H1 (cell line): ENCODE measurements at regions not wholly inside any gene's neighbourhood (a gene's known extent, or its start where the extent isn't known, plus 50 kb on each side); places are given as distances from the start of the nearest gene placed in this dataset.

ENCODE experiments used
- ASH2L ChIP-seq: fragments of 200-600, 300-600 bp; sonication (generic); IDR thresholded peaks from one replicate; pipeline ENCODE4 v1.7.1; 2017; ENCODE audit warnings: low read length
- BRCA1 ChIP-seq: IDR thresholded peaks from 2 replicates; pipeline ENCODE4 v1.6.1; 2012; ENCODE audit warnings: low read depth, low read length, improper control_type of control experiment
- CEBPB ChIP-seq: IDR thresholded peaks from 2 replicates; pipeline ENCODE4 v1.6.1; 2012; ENCODE audit warnings: low read depth, low read length
- KDM1A ChIP-seq: fragments of 200-600, 300-600 bp; sonication (generic); IDR thresholded peaks from 2 replicates; pipeline ENCODE4 v1.7.1; 2016; ENCODE audit warnings: mild to moderate bottlenecking, low read length, borderline replicate concordance
- POLR2A ChIP-seq, 2 experiments: IDR thresholded peaks; 1 replicate in 1 of 2; 2 replicates in 1 of 2; pipeline ENCODE4 v1.6.1; 2011; ENCODE audit warnings: low read depth in 2 of 2, low read length in 2 of 2, mild to moderate bottlenecking in 2 of 2; ENCODE audit errors: control extremely low read depth in 1 of 2
- RFX5 ChIP-seq: IDR thresholded peaks from 2 replicates; pipeline ENCODE4 v1.6.1; 2011; ENCODE audit warnings: low read depth, low read length, improper control_type of control experiment, borderline replicate concordance
- SUZ12 ChIP-seq: fragments of 200-600 bp; sonication (generic); IDR thresholded peaks from 2 replicates; pipeline ENCODE4 v1.6.1; 2012; ENCODE audit warnings: mild to moderate bottlenecking, inconsistent platforms, low read length, moderate library complexity, mixed read lengths
- YY1 ChIP-seq: IDR thresholded peaks from 2 replicates; pipeline ENCODE4 v1.6.1; 2011; ENCODE audit warnings: low read depth, mild to moderate bottlenecking, low read length
- TF ChIP-seq, protein P1 (sequence below), 3 experiments: IDR thresholded peaks; 1 replicate in 2 of 3; 2 replicates in 1 of 3; pipeline versions ENCODE4 v1.5.1 to v1.6.1; 2011; ENCODE audit warnings: low read length in 3 of 3, mild to moderate bottlenecking in 3 of 3, inconsistent platforms in 2 of 3, low read depth in 1 of 3, moderate library complexity in 1 of 3; ENCODE audit not compliant: insufficient read depth in 1 of 3; ENCODE audit errors: control extremely low read depth in 1 of 3
- TF ChIP-seq, protein P2 (sequence below): fragments of 300-600 bp; sonication (generic); IDR thresholded peaks from 2 replicates; pipeline ENCODE4 v1.7.1; 2012; ENCODE audit warnings: low read length, moderate library complexity, mild to moderate bottlenecking, inconsistent platforms; ENCODE audit not compliant: insufficient replicate concordance

DNA sequence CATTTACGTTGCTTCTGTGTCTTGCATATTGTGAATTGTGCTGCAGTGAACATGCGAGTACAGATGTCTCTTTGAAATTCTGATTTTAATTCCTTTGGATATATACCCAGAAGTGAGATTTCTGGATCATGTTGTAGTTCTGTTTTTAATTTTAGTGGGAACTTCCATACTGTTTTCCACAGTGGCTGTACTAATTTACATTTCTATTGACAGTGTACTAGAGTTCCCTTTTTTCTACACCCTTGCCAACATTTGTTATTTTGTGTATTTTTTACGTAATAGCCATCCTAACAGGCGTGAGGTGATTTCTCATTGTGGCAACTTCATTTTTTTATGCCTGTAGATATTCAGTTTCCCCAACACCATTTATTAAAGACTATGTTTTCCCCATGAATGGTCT lies 144.7 kb upstream of the INHBA start:
- TF ChIP-seq, protein P1, sequence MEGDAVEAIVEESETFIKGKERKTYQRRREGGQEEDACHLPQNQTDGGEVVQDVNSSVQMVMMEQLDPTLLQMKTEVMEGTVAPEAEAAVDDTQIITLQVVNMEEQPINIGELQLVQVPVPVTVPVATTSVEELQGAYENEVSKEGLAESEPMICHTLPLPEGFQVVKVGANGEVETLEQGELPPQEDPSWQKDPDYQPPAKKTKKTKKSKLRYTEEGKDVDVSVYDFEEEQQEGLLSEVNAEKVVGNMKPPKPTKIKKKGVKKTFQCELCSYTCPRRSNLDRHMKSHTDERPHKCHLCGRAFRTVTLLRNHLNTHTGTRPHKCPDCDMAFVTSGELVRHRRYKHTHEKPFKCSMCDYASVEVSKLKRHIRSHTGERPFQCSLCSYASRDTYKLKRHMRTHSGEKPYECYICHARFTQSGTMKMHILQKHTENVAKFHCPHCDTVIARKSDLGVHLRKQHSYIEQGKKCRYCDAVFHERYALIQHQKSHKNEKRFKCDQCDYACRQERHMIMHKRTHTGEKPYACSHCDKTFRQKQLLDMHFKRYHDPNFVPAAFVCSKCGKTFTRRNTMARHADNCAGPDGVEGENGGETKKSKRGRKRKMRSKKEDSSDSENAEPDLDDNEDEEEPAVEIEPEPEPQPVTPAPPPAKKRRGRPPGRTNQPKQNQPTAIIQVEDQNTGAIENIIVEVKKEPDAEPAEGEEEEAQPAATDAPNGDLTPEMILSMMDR (IDR thresholded peaks at IDR 0.05; ENCODE audit: control extremely low read depth in 1 of 3, insufficient read depth in 1 of 3, low read depth in 1 of 3, low read length in 3 of 3), result no peak
- TF ChIP-seq BRCA1, result no peak
- no peak for TF ChIP-seq RFX5
- no peak for TF ChIP-seq POLR2A (IDR thresholded peaks at IDR 0.05; ENCODE audit: control extremely low read depth in 1 of 2, low read depth in 2 of 2, low read length in 2 of 2)
- TF ChIP-seq, protein P2, sequence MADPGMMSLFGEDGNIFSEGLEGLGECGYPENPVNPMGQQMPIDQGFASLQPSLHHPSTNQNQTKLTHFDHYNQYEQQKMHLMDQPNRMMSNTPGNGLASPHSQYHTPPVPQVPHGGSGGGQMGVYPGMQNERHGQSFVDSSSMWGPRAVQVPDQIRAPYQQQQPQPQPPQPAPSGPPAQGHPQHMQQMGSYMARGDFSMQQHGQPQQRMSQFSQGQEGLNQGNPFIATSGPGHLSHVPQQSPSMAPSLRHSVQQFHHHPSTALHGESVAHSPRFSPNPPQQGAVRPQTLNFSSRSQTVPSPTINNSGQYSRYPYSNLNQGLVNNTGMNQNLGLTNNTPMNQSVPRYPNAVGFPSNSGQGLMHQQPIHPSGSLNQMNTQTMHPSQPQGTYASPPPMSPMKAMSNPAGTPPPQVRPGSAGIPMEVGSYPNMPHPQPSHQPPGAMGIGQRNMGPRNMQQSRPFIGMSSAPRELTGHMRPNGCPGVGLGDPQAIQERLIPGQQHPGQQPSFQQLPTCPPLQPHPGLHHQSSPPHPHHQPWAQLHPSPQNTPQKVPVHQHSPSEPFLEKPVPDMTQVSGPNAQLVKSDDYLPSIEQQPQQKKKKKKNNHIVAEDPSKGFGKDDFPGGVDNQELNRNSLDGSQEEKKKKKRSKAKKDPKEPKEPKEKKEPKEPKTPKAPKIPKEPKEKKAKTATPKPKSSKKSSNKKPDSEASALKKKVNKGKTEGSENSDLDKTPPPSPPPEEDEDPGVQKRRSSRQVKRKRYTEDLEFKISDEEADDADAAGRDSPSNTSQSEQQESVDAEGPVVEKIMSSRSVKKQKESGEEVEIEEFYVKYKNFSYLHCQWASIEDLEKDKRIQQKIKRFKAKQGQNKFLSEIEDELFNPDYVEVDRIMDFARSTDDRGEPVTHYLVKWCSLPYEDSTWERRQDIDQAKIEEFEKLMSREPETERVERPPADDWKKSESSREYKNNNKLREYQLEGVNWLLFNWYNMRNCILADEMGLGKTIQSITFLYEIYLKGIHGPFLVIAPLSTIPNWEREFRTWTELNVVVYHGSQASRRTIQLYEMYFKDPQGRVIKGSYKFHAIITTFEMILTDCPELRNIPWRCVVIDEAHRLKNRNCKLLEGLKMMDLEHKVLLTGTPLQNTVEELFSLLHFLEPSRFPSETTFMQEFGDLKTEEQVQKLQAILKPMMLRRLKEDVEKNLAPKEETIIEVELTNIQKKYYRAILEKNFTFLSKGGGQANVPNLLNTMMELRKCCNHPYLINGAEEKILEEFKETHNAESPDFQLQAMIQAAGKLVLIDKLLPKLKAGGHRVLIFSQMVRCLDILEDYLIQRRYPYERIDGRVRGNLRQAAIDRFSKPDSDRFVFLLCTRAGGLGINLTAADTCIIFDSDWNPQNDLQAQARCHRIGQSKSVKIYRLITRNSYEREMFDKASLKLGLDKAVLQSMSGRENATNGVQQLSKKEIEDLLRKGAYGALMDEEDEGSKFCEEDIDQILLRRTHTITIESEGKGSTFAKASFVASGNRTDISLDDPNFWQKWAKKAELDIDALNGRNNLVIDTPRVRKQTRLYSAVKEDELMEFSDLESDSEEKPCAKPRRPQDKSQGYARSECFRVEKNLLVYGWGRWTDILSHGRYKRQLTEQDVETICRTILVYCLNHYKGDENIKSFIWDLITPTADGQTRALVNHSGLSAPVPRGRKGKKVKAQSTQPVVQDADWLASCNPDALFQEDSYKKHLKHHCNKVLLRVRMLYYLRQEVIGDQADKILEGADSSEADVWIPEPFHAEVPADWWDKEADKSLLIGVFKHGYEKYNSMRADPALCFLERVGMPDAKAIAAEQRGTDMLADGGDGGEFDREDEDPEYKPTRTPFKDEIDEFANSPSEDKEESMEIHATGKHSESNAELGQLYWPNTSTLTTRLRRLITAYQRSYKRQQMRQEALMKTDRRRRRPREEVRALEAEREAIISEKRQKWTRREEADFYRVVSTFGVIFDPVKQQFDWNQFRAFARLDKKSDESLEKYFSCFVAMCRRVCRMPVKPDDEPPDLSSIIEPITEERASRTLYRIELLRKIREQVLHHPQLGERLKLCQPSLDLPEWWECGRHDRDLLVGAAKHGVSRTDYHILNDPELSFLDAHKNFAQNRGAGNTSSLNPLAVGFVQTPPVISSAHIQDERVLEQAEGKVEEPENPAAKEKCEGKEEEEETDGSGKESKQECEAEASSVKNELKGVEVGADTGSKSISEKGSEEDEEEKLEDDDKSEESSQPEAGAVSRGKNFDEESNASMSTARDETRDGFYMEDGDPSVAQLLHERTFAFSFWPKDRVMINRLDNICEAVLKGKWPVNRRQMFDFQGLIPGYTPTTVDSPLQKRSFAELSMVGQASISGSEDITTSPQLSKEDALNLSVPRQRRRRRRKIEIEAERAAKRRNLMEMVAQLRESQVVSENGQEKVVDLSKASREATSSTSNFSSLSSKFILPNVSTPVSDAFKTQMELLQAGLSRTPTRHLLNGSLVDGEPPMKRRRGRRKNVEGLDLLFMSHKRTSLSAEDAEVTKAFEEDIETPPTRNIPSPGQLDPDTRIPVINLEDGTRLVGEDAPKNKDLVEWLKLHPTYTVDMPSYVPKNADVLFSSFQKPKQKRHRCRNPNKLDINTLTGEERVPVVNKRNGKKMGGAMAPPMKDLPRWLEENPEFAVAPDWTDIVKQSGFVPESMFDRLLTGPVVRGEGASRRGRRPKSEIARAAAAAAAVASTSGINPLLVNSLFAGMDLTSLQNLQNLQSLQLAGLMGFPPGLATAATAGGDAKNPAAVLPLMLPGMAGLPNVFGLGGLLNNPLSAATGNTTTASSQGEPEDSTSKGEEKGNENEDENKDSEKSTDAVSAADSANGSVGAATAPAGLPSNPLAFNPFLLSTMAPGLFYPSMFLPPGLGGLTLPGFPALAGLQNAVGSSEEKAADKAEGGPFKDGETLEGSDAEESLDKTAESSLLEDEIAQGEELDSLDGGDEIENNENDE, result no peak
- TF ChIP-seq KDM1A, result no peak
- no peak for TF ChIP-seq ASH2L
- TF ChIP-seq YY1, result no peak
- no peak for TF ChIP-seq SUZ12
- no peak for TF ChIP-seq CEBPB
